Mucosa of descending colon (tissue), 3 donors: ENCODE measurements at regions not wholly inside any gene's neighbourhood (a gene's known extent, or its start where the extent isn't known, plus 50 kb on each side); places are given as distances from the start of the nearest gene placed in this dataset.

Experiments
- ATAC-seq: fragments of 200-7000 bp; cut with Tn5 transposase; one replicate; pipeline ENCODE4 v1.9.1; 2020; ENCODE audit warnings: mild to moderate bottlenecking, moderate library complexity
- DNase-seq, 3 donors: peaks; one replicate each; pipeline ENCODE4 v3.0.0-alpha.2; 2020
- H3K36me3 ChIP-seq: fragments of 200-600 bp; one replicate; pipeline ENCODE4 v1.8.0; 2021; ENCODE audit warnings: low read depth, mild to moderate bottlenecking
- H3K4me1 ChIP-seq: fragments of 200-600 bp; one replicate; pipeline ENCODE4 v1.8.0; 2021; ENCODE audit warnings: low read depth, mild to moderate bottlenecking
- H3K4me3 ChIP-seq: fragments of 200-600 bp; one replicate; pipeline ENCODE4 v1.8.0; 2021; ENCODE audit warnings: mild to moderate bottlenecking
- H3K9me3 ChIP-seq: fragments of 200-600 bp; one replicate; pipeline ENCODE4 v1.8.0; 2021; ENCODE audit warnings: mild to moderate bottlenecking
- CTCF ChIP-seq: fragments of 200-600 bp; IDR thresholded peaks from one replicate; pipeline ENCODE4 v1.8.0; 2022; ENCODE audit warnings: antibody characterized with exemption, mild to moderate bottlenecking
- intact Hi-C, 2 donors: fragments of 100-400 bp; cut with DNase I in 1 of 2; cut with micrococcal nuclease in 1 of 2; formaldehyde crosslinking; loops; one replicate each; pipeline versions ENCODE4 v1.11.0 to v1.11.1; 2022; cut with DNase I, micrococcal nuclease
- donor health status: DM: no; HTN: no; CAD: no; lungs with moderate emphysema.
- donor health status: DM: no; HTN: no; CAD: no.
- donor health status: DM: no; HTN: yes; CAD: no.

GRCh38 chr2:238703436-238703835 is 144.4 kb upstream of the TWIST2 start:
- no peak for TF ChIP-seq CTCF
- no peaks in the 10 kb centered on the region for H3K4me1 ChIP-seq
- ATAC-seq (no peak), DNase-seq (no peak)
- H3K9me3 ChIP-seq: no peaks in the 10 kb centered on the region
- no peaks in the 10 kb centered on the region for H3K36me3 ChIP-seq
- no peak overlapping the region for H3K4me3 ChIP-seq
- intact Hi-C loops: no loop called here

GRCh38 chr2:238704471-238705225 is 143.2 kb upstream of the TWIST2 start:
- Histone ChIP-seq H3K9me3 (no peaks in the 10 kb centered on the region), H3K36me3 (no peaks in the 10 kb centered on the region), H3K4me1 (no peaks in the 10 kb centered on the region), H3K4me3 (no peak overlapping the region)
- ATAC-seq (no peak), DNase-seq (no peak)
- no peak for TF ChIP-seq CTCF
- intact Hi-C loops: no loop called here

- no peak overlapping the region for H3K4me3 ChIP-seq
- intact Hi-C loops: no loop called here
- no peaks in the 10 kb centered on the region for H3K9me3 ChIP-seq
- no peaks in the 10 kb centered on the region for H3K4me1 ChIP-seq
- DNase-seq: no peak
- no peaks in the 10 kb centered on the region for H3K36me3 ChIP-seq
- no peak for ATAC-seq
- no peak for TF ChIP-seq CTCF
These were observed 141.7 kb upstream of the TWIST2 start for GRCh38 chr2:238706163-238706562.

- TF ChIP-seq CTCF: no peak
- no peak for DNase-seq
- H3K4me1 ChIP-seq: no peaks in the 10 kb centered on the region
- no peak overlapping the region for H3K4me3 ChIP-seq
- no peak for ATAC-seq
- no peaks in the 10 kb centered on the region for H3K9me3 ChIP-seq
- intact Hi-C loops: no loop called here
- no peaks in the 10 kb centered on the region for H3K36me3 ChIP-seq
These were observed 141.2 kb upstream of the TWIST2 start for GRCh38 chr2:238706673-238707072.

- TF ChIP-seq CTCF: no peak
- Histone ChIP-seq H3K4me1 (no peaks in the 10 kb centered on the region), H3K4me3 (no peak overlapping the region), H3K36me3 (no peaks in the 10 kb centered on the region), H3K9me3 (no peaks in the 10 kb centered on the region)
- ATAC-seq (no peak), DNase-seq (no peak)
- intact Hi-C loops: no loop called here
These were observed 138.4 kb upstream of the TWIST2 start for GRCh38 chr2:238709325-238710025.
